DOHH2 (cell line): ENCODE measurements at regions not wholly inside any gene's neighbourhood (a gene's known extent, or its start where the extent isn't known, plus 50 kb on each side); places are given as distances from the start of the nearest gene placed in this dataset.

ENCODE experiments used
- H3F3A ChIP-seq: fragments of 200-600 bp; sonication (generic), shearing (Covaris generic); 2 replicates; pipeline ENCODE4 v1.6.0; 2016; ENCODE audit warnings: antibody characterized with exemption, mild to moderate bottlenecking; ENCODE audit not compliant: control insufficient read depth, insufficient read depth
- H3K27ac ChIP-seq: fragments of 200-600 bp; sonication (generic); 2 replicates; pipeline ENCODE4 v1.5.1; 2014; ENCODE audit warnings: low read depth, mild to moderate bottlenecking, low read length, moderate library complexity
- H3K27me3 ChIP-seq: fragments of 200-600 bp; sonication (generic); 2 replicates; pipeline ENCODE4 v1.6.1; 2014; ENCODE audit warnings: mild to moderate bottlenecking, low read length, mixed read lengths; ENCODE audit not compliant: control insufficient read depth
- H3K36me3 ChIP-seq: fragments of 200-600 bp; sonication (generic); 2 replicates; pipeline ENCODE4 v1.6.1; 2014; ENCODE audit warnings: mild to moderate bottlenecking, low read length, moderate library complexity, mixed read lengths; ENCODE audit not compliant: control insufficient read depth
- H3K4me1 ChIP-seq: fragments of 200-600 bp; sonication (generic); 2 replicates; pipeline ENCODE4 v1.6.1; 2014; ENCODE audit warnings: mild to moderate bottlenecking, low read length, mixed read lengths; ENCODE audit not compliant: control insufficient read depth
- H3K4me2 ChIP-seq: fragments of 200-600 bp; sonication (generic); 2 replicates; pipeline ENCODE4 v1.6.0; 2014; ENCODE audit warnings: mild to moderate bottlenecking, low read length, moderate library complexity
- H3K4me3 ChIP-seq: fragments of 200-600 bp; sonication (generic); 2 replicates; pipeline ENCODE4 v1.5.1; 2014; ENCODE audit warnings: mild to moderate bottlenecking, low read length, mixed read lengths
- H3K79me2 ChIP-seq: fragments of 200-600 bp; sonication (generic); 2 replicates; pipeline ENCODE4 v1.6.1; 2014; ENCODE audit warnings: mild to moderate bottlenecking, low read length, mixed read lengths; ENCODE audit not compliant: control insufficient read depth
- H3K9me2 ChIP-seq: fragments of 200-600 bp; sonication (generic); replicated peaks from 2 replicates; pipeline ENCODE4 v1.6.1; 2014; ENCODE audit warnings: mild to moderate bottlenecking, low read length, mixed read lengths; ENCODE audit not compliant: control insufficient read depth
- H3K9me3 ChIP-seq: fragments of 200-600 bp; sonication (generic); 2 replicates; pipeline ENCODE4 v1.6.1; 2014; ENCODE audit warnings: antibody characterized with exemption, low read length, mixed read lengths; ENCODE audit not compliant: control insufficient read depth, insufficient read depth
- H4K20me1 ChIP-seq: fragments of 200-600 bp; sonication (generic); 2 replicates; pipeline ENCODE4 v1.6.0; 2014; ENCODE audit warnings: low read depth, mild to moderate bottlenecking, antibody characterized with exemption, low read length, moderate library complexity; ENCODE audit not compliant: control insufficient read depth, insufficient read depth
- EZH2phosphoT487 ChIP-seq: fragments of 200-600 bp; sonication (generic); IDR thresholded peaks from 2 replicates; pipeline ENCODE4 v1.6.1; 2017; ENCODE audit warnings: borderline replicate concordance, mild to moderate bottlenecking, antibody characterized with exemption, low read length, moderate library complexity, mixed read lengths
- TF ChIP-seq, protein P1 (sequence below): fragments of 200-600 bp; sonication (generic); IDR thresholded peaks from one replicate; pipeline ENCODE4 v1.5.1; 2014; ENCODE audit warnings: antibody characterized with exemption, mild to moderate bottlenecking, low read depth, low read length; ENCODE audit not compliant: poor library complexity, severe bottlenecking

DNA sequence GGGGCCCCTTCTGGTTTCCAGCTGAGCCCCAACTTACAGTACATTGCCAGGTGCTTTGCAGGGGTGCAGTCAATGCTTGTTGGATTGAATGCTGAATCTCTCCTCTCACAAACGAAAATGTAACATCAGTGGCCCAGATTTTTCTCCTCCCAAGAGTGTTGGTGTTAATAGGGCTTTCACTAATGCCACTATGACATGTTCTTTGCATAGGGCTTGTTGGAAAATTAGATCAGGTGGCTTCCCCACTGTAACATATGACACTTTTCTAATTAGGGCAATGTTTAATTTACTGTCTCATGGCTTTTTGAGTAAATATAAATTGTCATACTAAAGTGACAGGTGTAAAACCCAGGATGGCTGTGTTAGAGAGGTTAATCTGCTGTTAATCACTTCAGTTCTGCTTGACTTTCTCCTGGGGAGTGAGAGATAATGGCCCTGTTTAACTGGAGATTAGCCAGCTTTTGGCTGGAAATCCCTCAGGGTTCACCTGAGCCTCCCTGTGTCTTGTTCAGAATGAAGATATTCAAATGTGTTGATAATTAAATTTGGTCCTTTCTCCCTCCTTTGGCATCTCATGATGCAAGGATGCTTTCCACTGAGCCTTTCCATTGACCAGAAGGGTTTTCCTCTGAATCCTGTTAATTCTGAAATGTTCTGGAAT, 502.3 kb downstream of the RBFOX1 start:
- no peaks in the 10 kb centered on the region for H4K20me1 ChIP-seq
- H3K79me2 ChIP-seq = no peaks in the 10 kb centered on the region
- no peaks in the 10 kb centered on the region for H3K36me3 ChIP-seq
- H3K4me1 ChIP-seq = no peaks in the 10 kb centered on the region
- TF ChIP-seq, protein P1, sequence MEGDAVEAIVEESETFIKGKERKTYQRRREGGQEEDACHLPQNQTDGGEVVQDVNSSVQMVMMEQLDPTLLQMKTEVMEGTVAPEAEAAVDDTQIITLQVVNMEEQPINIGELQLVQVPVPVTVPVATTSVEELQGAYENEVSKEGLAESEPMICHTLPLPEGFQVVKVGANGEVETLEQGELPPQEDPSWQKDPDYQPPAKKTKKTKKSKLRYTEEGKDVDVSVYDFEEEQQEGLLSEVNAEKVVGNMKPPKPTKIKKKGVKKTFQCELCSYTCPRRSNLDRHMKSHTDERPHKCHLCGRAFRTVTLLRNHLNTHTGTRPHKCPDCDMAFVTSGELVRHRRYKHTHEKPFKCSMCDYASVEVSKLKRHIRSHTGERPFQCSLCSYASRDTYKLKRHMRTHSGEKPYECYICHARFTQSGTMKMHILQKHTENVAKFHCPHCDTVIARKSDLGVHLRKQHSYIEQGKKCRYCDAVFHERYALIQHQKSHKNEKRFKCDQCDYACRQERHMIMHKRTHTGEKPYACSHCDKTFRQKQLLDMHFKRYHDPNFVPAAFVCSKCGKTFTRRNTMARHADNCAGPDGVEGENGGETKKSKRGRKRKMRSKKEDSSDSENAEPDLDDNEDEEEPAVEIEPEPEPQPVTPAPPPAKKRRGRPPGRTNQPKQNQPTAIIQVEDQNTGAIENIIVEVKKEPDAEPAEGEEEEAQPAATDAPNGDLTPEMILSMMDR = no peak
- TF ChIP-seq EZH2phosphoT487 = no peak
- H3K27me3 ChIP-seq = no peaks in the 10 kb centered on the region
- H3K4me3 ChIP-seq = no peak overlapping the region
- no peak overlapping the region for H3K4me2 ChIP-seq
- H3K9me3 ChIP-seq = no peaks in the 10 kb centered on the region
- no peaks in the 10 kb centered on the region; the same call in 1 of the 2 replicates for H3K9me2 ChIP-seq
- no peaks in the 10 kb centered on the region for H3F3A ChIP-seq
- no peak overlapping the region for H3K27ac ChIP-seq

DNA sequence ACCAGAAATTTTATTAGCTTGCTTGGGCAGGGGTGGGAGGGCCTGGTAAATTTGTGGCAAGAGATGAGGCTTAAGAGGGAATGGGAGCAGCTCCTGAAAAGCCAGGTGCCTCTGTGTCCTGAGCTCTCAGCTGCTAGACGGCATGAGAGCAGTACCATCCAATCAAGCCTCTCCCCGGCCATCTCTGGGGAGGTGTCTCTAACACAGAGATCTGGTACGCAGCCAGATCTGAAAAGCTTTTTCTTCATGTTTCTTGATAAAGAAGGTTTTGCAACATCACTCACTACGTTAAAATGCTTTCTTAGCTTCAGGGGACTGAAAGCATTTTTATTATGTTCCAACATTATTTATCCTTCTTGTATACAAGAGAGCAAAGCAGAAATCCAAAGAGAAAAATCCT, 488.2 kb downstream of the RBFOX1 start:
- H4K20me1 ChIP-seq = no peaks in the 10 kb centered on the region
- H3K4me3 ChIP-seq = no peak overlapping the region
- no peaks in the 10 kb centered on the region for H3K4me1 ChIP-seq
- H3K27ac ChIP-seq = no peak overlapping the region
- H3F3A ChIP-seq = no peaks in the 10 kb centered on the region
- no peaks in the 10 kb centered on the region for H3K9me3 ChIP-seq
- no peaks in the 10 kb centered on the region for H3K36me3 ChIP-seq
- no peak overlapping the region for H3K4me2 ChIP-seq
- H3K79me2 ChIP-seq = no peaks in the 10 kb centered on the region
- no peaks in the 10 kb centered on the region for H3K9me2 ChIP-seq
- H3K27me3 ChIP-seq = no peaks in the 10 kb centered on the region
- TF ChIP-seq EZH2phosphoT487 = no peak
- TF ChIP-seq, protein P1 = no peak

DNA sequence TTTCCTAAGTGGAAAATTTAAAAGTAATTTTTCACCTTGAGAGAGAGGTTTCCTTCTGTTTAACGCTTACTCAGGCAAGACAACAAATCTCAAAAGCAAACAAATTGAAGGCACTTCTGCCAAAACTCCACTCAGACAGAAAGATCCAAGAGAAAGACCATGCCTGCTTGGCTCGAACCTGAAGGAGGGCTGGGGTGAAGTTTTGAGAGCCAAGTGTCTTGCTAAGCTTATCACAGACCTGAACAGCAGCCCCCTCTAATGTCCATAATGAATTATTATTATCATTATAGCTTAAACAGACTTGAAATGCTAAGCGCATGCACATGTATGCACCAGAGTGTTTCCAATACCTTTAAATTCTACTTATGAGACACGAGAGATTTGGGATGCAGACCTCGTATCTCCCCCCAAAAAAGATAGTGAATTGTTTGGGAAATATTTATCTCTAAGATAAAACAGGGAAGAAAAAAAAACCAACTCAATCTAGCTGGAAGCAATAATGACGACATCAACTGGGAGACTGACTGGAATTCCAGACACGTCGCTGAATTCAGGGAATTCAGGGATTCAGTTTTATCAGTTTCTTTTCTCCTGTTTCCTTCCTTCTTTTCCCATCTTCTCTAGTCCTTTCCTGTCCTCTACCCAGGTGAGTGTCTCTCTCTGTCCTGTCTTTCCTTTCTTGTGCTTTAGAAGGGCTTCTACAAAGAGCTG, 473.2 kb downstream of the RBFOX1 start:
- no peak for TF ChIP-seq EZH2phosphoT487
- TF ChIP-seq, protein P1 = no peak
- H3K27ac ChIP-seq = no peak overlapping the region
- H3K9me3 ChIP-seq = no peaks in the 10 kb centered on the region
- H4K20me1 ChIP-seq = no peaks in the 10 kb centered on the region
- H3K79me2 ChIP-seq = no peaks in the 10 kb centered on the region
- no peaks in the 10 kb centered on the region for H3K36me3 ChIP-seq
- H3K4me3 ChIP-seq = no peak overlapping the region
- no peaks in the 10 kb centered on the region for H3K27me3 ChIP-seq
- H3K9me2 ChIP-seq = no peaks in the 10 kb centered on the region
- no peak overlapping the region for H3K4me2 ChIP-seq
- H3K4me1 ChIP-seq = no peaks in the 10 kb centered on the region
- no peaks in the 10 kb centered on the region for H3F3A ChIP-seq
